NCI-H524 (cell line): ENCODE measurements at regions not wholly inside any gene's neighbourhood (a gene's known extent, or its start where the extent isn't known, plus 50 kb on each side); places are given as distances from the start of the nearest gene placed in this dataset.

Experiments
- DNase-seq, 2 experiments: peaks; one replicate each; lab custom pipeline; 2025; lab: John Stamatoyannopoulos, UW

- DNase-seq, result no peak
These were observed 99.1 kb upstream of the SEMA6D start for GRCh38 chr15:47618241-47618640.

DNA sequence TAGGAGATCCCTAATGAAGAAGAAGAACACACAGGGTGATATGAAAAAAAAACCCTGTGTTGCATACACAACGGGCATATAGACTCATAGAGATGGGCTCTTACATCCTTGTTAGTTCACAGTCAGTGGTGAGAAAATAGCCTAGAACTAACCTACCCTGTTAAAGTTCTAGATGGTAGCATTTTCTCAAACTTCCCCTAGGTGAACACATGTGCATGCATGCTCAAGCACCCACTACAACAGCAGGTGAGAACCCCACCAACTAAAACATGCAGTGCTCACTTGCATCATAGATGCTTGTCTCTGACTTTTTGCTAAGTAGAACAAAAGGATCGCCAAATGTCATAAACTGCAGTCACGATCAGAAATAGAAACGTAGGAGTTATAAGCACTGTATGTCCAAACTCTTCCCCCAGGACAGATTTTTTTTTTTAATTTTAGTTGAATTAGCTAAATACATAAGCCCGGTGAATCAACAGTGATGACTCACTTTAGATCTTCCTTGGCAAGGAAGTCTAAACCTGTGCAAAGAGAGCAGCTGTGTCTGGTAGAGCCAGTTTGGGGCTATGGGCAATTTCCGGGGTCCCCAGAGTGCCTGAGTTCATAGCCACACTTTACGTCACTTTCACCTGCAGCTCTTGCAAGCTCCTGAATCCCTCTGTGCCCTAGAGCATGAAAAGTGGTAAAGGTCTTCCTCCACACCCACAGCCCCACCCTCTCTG is 96.2 kb upstream of the SEMA6D start:
- no peak for DNase-seq

- DNase-seq, result no peak
These were observed 95.2 kb upstream of the SEMA6D start for GRCh38 chr15:47622055-47622454.

DNA sequence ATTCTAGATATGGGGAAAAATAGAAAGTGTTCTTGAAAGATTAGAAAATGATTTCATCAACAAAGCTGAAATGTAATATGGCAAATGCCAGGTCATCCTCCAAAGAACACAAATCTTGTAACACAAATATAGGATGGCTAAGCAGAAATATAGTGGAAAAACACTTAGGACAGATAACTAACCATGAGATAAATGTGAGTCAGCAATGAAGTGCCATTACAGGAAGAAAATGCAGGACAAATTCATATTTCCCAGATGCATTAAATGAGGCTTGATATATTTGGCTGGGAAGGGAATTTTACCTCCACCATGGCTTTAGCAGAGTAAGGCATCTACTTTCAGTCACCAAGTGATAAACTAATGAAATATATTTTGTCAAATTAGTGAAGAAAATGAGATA is 92.8 kb upstream of the SEMA6D start:
- no peak for DNase-seq

DNA sequence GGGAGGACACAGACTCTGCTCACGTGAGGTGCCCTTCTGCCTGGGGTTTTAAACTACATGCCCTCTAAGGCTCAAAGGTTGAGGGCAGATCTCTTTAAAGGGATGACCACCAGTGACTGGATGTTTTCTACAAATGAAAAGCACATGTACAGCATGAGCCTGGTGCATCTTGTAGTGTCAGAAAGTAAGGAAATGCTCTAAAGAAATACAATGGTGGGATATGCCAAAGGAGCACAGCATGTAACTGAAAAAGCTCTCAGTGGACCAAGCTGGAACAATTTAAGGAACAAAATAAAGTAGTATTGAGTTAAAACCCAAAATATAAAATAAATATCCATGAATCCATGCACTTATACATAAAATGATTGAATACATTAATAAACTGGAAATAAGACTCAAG is 78.3 kb upstream of the SEMA6D start:
- DNase-seq, result no peak

GRCh38 chr15:47640079-47640478 is 77.2 kb upstream of the SEMA6D start:
- no peak for DNase-seq

- DNase-seq, result no peak
These were observed 76.4 kb upstream of the SEMA6D start for GRCh38 chr15:47640901-47641300.

DNA sequence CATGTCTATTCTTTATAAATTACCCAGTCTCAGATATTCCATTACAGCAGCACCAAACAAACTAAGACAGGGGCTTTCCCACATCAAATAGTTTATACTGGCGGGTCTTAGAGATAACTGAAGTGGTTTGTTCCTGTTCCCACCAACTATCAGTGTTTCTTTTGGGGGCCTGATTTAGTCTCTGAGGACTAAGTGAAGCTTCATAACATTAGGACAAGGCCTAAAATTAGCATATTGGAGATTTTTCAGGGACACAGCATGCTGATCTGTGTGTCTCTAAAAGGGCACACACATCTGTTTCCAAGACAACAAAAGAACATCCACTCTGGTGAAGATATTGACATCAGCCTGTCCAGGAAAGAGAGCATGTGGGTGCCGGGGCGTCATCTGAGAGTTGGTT is 72.6 kb upstream of the SEMA6D start:
- DNase-seq, result no peak

DNA sequence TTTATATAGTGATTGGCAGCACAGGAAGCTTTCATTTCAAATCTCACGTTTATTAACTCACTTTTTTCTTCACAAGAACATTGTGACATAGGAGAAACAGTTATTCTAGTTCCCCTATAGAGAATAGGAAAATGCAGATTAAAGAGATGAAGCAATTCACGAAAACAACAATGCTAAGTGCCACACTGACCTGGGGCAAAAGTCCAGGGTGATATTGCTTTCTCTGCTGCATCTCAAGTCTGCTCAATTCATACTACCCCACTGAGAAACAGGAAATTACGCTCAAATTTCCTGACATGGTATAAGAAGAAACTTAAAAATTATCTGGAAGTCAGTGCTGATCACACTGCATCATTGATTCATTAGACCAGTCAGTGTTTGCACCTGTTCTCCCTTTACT is 66.7 kb upstream of the SEMA6D start:
- no peak for DNase-seq

GRCh38 chr15:47652328-47652727 is 65.0 kb upstream of the SEMA6D start:
- peak; percentile 69 to 91 for DNase-seq

GRCh38 chr15:47652844-47653243 is 64.5 kb upstream of the SEMA6D start:
- DNase-seq, result no peak

GRCh38 chr15:47661661-47662180 is 55.6 kb upstream of the SEMA6D start:
- no peak for DNase-seq

GRCh38 chr15:47663101-47663500 is 54.2 kb upstream of the SEMA6D start:
- no peak for DNase-seq
